Esophagus muscularis mucosa (tissue), 4 donors: ENCODE measurements at regions not wholly inside any gene's neighbourhood (a gene's known extent, or its start where the extent isn't known, plus 50 kb on each side); places are given as distances from the start of the nearest gene placed in this dataset.
A peak's percentile ranks its signal among the peaks of the same experiment; 100 is the strongest.

Source experiments
- DNase-seq: peaks from one replicate; pipeline ENCODE4 v3.0.0-alpha.2; 2017; ENCODE audit errors: extremely low spot score
- H3K27ac ChIP-seq, 4 donors: fragments of 200-600 bp; sonication (generic); replicated peaks in 1 of 4; 1 replicate in 3 of 4; 2 replicates in 1 of 4; pipeline ENCODE4 v1.5.1; 2016 to 2019; ENCODE audit warnings: mild to moderate bottlenecking in 1 of 4
- H3K27me3 ChIP-seq, 4 donors: fragments of 200-600 bp; sonication (generic); one replicate each; pipeline versions ENCODE4 v1.5.1 to v1.6.0; 2016 to 2019
- H3K36me3 ChIP-seq, 4 donors: fragments of 200-600 bp; sonication (generic); one replicate each; pipeline ENCODE4 v1.5.1; 2016 to 2019
- H3K4me1 ChIP-seq, 4 donors: fragments of 200-600 bp; sonication (generic); one replicate each; pipeline ENCODE4 v1.5.1; 2016 to 2019
- H3K4me3 ChIP-seq, 4 donors: fragments of 200-600 bp; sonication (generic); 1 replicate in 2 of 4; 2 replicates in 2 of 4; pipeline ENCODE4 v1.5.1; 2016 to 2019; ENCODE audit warnings: mild to moderate bottlenecking in 4 of 4, moderate library complexity in 1 of 4
- H3K9me3 ChIP-seq, 4 donors: fragments of 200-600 bp; sonication (generic); 1 replicate in 3 of 4; 2 replicates in 1 of 4; pipeline ENCODE4 v1.5.1; 2016 to 2019
- CTCF ChIP-seq, 3 experiments: fragments of 200-600 bp in 2 of 3; fragments of 450-650 bp in 1 of 3; sonication (generic) in 2 of 3; IDR thresholded peaks; one replicate each; pipeline ENCODE4 v1.5.1; 2017 to 2019; ENCODE audit warnings: antibody characterized with exemption in 3 of 3, mild to moderate bottlenecking in 2 of 3, moderate library complexity in 1 of 3
- EP300 ChIP-seq: sonication (generic); formaldehyde crosslinking; IDR thresholded peaks from one replicate; pipeline ENCODE4 v1.6.1; 2017; ENCODE audit warnings: antibody characterized with exemption
- POLR2A ChIP-seq: fragments of 450-650 bp; IDR thresholded peaks from one replicate; pipeline ENCODE4 v1.6.1; 2017; ENCODE audit warnings: antibody characterized with exemption, moderate library complexity, mild to moderate bottlenecking, low read depth
- POLR2AphosphoS5 ChIP-seq, 2 donors: sonication (generic); formaldehyde crosslinking; IDR thresholded peaks; one replicate each; pipeline ENCODE4 v1.6.1; 2017; ENCODE audit warnings: antibody characterized with exemption in 2 of 2
- WGBS: methylation state at CpG from one replicate; pipeline ENCODE4 v1.1.5; 2018; 5-methylcytosine and 5-hydroxymethylcytosine counted together
- intact Hi-C: fragments of 100-400 bp; cut with DNase I; formaldehyde crosslinking; loops from one replicate; pipeline ENCODE4 v1.15.1; 2023

GRCh38 chr21:34307991-34308532, 55.7 kb upstream of the KCNE2 start:
- no peak overlapping the region for H3K4me3 ChIP-seq
- intact Hi-C loops, result no loop called here
- DNase-seq, result no peak
- peaks cover 0 to 8% (median 6%) of the 10 kb centered on the region in 4 donors for H3K4me1 ChIP-seq
- H3K27me3 ChIP-seq, result no peaks in the 10 kb centered on the region
- no peaks in the 10 kb centered on the region for H3K9me3 ChIP-seq
- no peaks in the 10 kb centered on the region for H3K36me3 ChIP-seq
- TF ChIP-seq CTCF (IDR thresholded peaks at IDR 0.05) (no peak), EP300 (no peak), POLR2AphosphoS5 (IDR thresholded peaks at IDR 0.05) (no peak), POLR2A (no peak)
- 91% methylated on average over 5 of the region's 5 CpGs for WGBS
- no peak overlapping the region for H3K27ac ChIP-seq

- Histone ChIP-seq H3K4me1 (no peaks in the 10 kb centered on the region), H3K36me3 (no peaks in the 10 kb centered on the region), H3K4me3 (no peak overlapping the region), H3K27ac (peak overlapping the region in 1 of 4 donors; percentile 1), H3K27me3 (no peaks in the 10 kb centered on the region), H3K9me3 (no peaks in the 10 kb centered on the region)
- intact Hi-C loops, result no loop called here
- TF ChIP-seq POLR2A (no peak), CTCF (IDR thresholded peaks at IDR 0.05) (no peak), EP300 (no peak), POLR2AphosphoS5 (IDR thresholded peaks at IDR 0.05) (no peak)
- DNase-seq, result no peak
- 82% methylated on average over 12 of the region's 12 CpGs for WGBS
Measured at GRCh38 chr21:34311561-34312330, 52.1 kb upstream of the KCNE2 start.

- intact Hi-C loops, result no loop called here
- no peak for DNase-seq
Measured at GRCh38 chr21:34313116-34313515, 50.7 kb upstream of the KCNE2 start.

More at GRCh38 chr21:34313116-34313515, 50.7 kb upstream of the KCNE2 start:
- Histone ChIP-seq H3K27me3 (no peaks in the 10 kb centered on the region), H3K4me1 (no peaks in the 10 kb centered on the region), H3K36me3 (no peaks in the 10 kb centered on the region), H3K27ac (no peak overlapping the region), H3K9me3 (no peaks in the 10 kb centered on the region), H3K4me3 (no peak overlapping the region)
- WGBS, result 62% methylated on average over 1 of the region's 1 CpG
- TF ChIP-seq POLR2AphosphoS5 (IDR thresholded peaks at IDR 0.05) (no peak), EP300 (no peak), CTCF (IDR thresholded peaks at IDR 0.05) (no peak), POLR2A (no peak)
